D721Med (cell line): ENCODE measurements at regions not wholly inside any gene's neighbourhood (a gene's known extent, or its start where the extent isn't known, plus 50 kb on each side); places are given as distances from the start of the nearest gene placed in this dataset.

Experiments used
- DNase-seq: peaks from one replicate; pipeline ENCODE4 v3.0.0; 2011; ENCODE audit warnings: low spot score; ENCODE audit not compliant: insufficient read length
- FAIRE-seq: peaks from 2 replicates; lab custom pipeline; 2011; peaks lifted over from hg19 to GRCh38; lab: Jason Lieb, UNC
- CTCF ChIP-seq: IDR thresholded peaks from 2 replicates; pipeline ENCODE4 v1.5.1; 2012; ENCODE audit warnings: mild to moderate bottlenecking, control low read depth; ENCODE audit not compliant: insufficient read depth; ENCODE audit errors: missing control alignments

- DNase-seq (no peak), FAIRE-seq (no peak)
Observed at GRCh38 chr20:46823753-46824152, 70.9 kb upstream of the EYA2 start.

DNA sequence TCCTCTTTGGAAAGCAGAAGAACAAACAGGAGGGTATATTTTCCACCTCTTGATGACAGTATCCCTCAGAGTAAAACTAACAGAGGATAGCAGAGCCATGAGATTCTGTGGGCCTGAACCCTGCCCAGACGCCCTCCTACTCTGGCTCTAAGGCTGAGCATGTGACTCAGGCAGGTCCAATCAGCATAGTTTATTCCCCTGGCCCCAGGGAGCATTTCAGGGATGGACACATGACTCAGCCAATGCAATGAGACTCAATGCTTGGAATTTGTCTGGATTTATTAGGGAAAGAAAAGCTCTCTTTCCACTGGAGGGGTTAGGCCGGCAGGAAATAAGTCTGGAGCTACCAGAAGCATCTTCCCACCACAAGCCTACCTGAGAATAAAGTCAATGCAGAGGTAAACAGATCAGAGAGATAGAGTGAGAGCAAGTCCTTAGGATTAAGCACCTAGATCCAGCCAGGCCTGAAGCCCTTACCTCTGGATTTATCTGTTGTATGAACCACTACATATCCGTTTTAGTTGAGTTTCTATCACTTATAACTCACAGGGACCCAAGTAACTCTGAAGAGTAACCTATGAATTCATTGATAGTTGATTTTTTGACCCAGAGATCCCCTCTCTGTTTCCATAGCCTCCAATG is 68.2 kb upstream of the EYA2 start:
- FAIRE-seq (no peak), DNase-seq (no peak)
- TF ChIP-seq CTCF = no peak

More at GRCh38 chr20:46823753-46824152, 70.9 kb upstream of the EYA2 start:
- no peak for TF ChIP-seq CTCF

- no peak for DNase-seq
- no peak for TF ChIP-seq CTCF
- FAIRE-seq = no peak
Observed at GRCh38 chr20:46827718-46828458, 66.8 kb upstream of the EYA2 start.

GRCh38 chr20:46828471-46828870 is 66.2 kb upstream of the EYA2 start:
- no peak for TF ChIP-seq CTCF
- no peak for DNase-seq
- no peak for FAIRE-seq

GRCh38 chr20:46830886-46831632 is 63.6 kb upstream of the EYA2 start:
- TF ChIP-seq CTCF = no peak
- DNase-seq = no peak
- no peak for FAIRE-seq

- TF ChIP-seq CTCF = no peak
- DNase-seq = no peak
- FAIRE-seq = no peak
Observed at GRCh38 chr20:46831633-46832011, 63.0 kb upstream of the EYA2 start.
